SK-N-SH (cell line): ENCODE measurements at regions not wholly inside any gene's neighbourhood (a gene's known extent, or its start where the extent isn't known, plus 50 kb on each side); places are given as distances from the start of the nearest gene placed in this dataset.

Experiments
- CTCF ChIA-PET: fragments of 300-600, 350-600 bp; formaldehyde crosslinking; extraction: SDS; loops from one replicate; lab custom pipeline; 2021; lab: Yijun Ruan, JAX
- POLR2A ChIA-PET: fragments of 350-600 bp; sonication (Branson Sonifier 250); formaldehyde crosslinking; extraction: SDS; loops from one replicate; lab custom pipeline; 2020; ENCODE audit warnings: antibody characterized with exemption, inconsistent platforms; lab: Yijun Ruan, JAX
- DNase-seq: peaks from one replicate; pipeline ENCODE4 v3.0.0; 2012
- H2AFZ ChIP-seq: fragments of 200-600 bp; sonication (generic); 2 replicates; pipeline ENCODE4 v1.8.1; 2016; ENCODE audit warnings: antibody characterized with exemption, mild to moderate bottlenecking, low read depth
- H3F3A ChIP-seq: fragments of 200-600 bp; sonication (generic); replicated peaks from 2 replicates; pipeline ENCODE3; 2016; ENCODE audit warnings: antibody characterized with exemption, mild to moderate bottlenecking; ENCODE audit not compliant: insufficient read depth
- H3K27ac ChIP-seq, 2 experiments: fragments of 200-500 bp in 1 of 2; fragments of 200-600 bp in 1 of 2; sonication (Bioruptor generic) in 1 of 2; sonication (generic), shearing (Covaris generic) in 1 of 2; 2 replicates each; pipeline versions ENCODE4 v1.5.1 to v1.6.1; 2014 to 2016; ENCODE audit warnings: low read depth in 2 of 2, inconsistent platforms in 1 of 2, low read length in 1 of 2, mild to moderate bottlenecking in 1 of 2, mixed read lengths in 1 of 2
- H3K27me3 ChIP-seq: fragments of 200-600 bp; sonication (generic), shearing (Covaris generic); 2 replicates; pipeline ENCODE4 v1.6.1; 2016; ENCODE audit warnings: mixed run types; ENCODE audit not compliant: insufficient read depth
- H3K36me3 ChIP-seq, 2 experiments: fragments of 200-500 bp in 1 of 2; fragments of 200-600 bp in 1 of 2; sonication (Bioruptor generic) in 1 of 2; sonication (generic) in 1 of 2; replicated peaks in 1 of 2; 2 replicates each; pipeline versions ENCODE3 to v1.5.1; 2014 to 2016; ENCODE audit warnings: low read length in 1 of 2, mild to moderate bottlenecking in 1 of 2; ENCODE audit not compliant: insufficient read depth in 2 of 2, control insufficient read depth in 1 of 2
- H3K4me1 ChIP-seq, 2 experiments: fragments of 200-500 bp in 1 of 2; fragments of 200-600 bp in 1 of 2; sonication (Bioruptor generic) in 1 of 2; sonication (generic), shearing (Covaris generic) in 1 of 2; 2 replicates each; pipeline versions ENCODE4 v1.5.1 to v1.6.1; 2014 to 2016; ENCODE audit warnings: low read depth in 1 of 2, low read length in 1 of 2, mixed run types in 1 of 2; ENCODE audit not compliant: insufficient read depth in 2 of 2, control insufficient read depth in 1 of 2
- H3K4me2 ChIP-seq: fragments of 200-600 bp; sonication (generic), shearing (Covaris generic); 2 replicates; pipeline ENCODE4 v1.6.1; 2017; ENCODE audit warnings: mixed run types
- H3K4me3 ChIP-seq, 2 experiments: fragments of 200-500 bp in 1 of 2; fragments of 200-600 bp in 1 of 2; sonication (Bioruptor generic) in 1 of 2; sonication (generic), shearing (Covaris generic) in 1 of 2; 2 replicates each; pipeline versions ENCODE4 v1.5.1 to v1.8.1; 2014 to 2016; ENCODE audit warnings: low read depth in 2 of 2, inconsistent platforms in 1 of 2, low read length in 1 of 2, mild to moderate bottlenecking in 1 of 2, mixed read lengths in 1 of 2, moderate library complexity in 1 of 2
- H3K79me2 ChIP-seq: fragments of 200-600 bp; sonication (generic); 2 replicates; pipeline ENCODE4 v1.8.1; 2017; ENCODE audit warnings: mild to moderate bottlenecking; ENCODE audit not compliant: insufficient read depth
- H3K9ac ChIP-seq: fragments of 200-600 bp; sonication (generic); 2 replicates; pipeline ENCODE4 v1.6.1; 2017; ENCODE audit warnings: mixed run types
- H3K9me2 ChIP-seq: fragments of 200-600 bp; sonication (generic); 2 replicates; pipeline ENCODE4 v1.6.1; 2017; ENCODE audit warnings: mixed run types
- H3K9me3 ChIP-seq: fragments of 200-600 bp; sonication (generic); 2 replicates; pipeline ENCODE4 v1.6.1; 2017; ENCODE audit warnings: mixed run types, mild to moderate bottlenecking, moderate library complexity
- H4K20me1 ChIP-seq: fragments of 200-600 bp; sonication (generic); 2 replicates; pipeline ENCODE4 v1.6.1; 2017; ENCODE audit warnings: mild to moderate bottlenecking, mixed run types; ENCODE audit not compliant: insufficient read depth
- CHD2 ChIP-seq: fragments of 150-350 bp; IDR thresholded peaks from 2 replicates; pipeline ENCODE4 v1.6.1; 2018; ENCODE audit warnings: low read length; ENCODE audit not compliant: partially characterized antibody
- ELF1 ChIP-seq: IDR thresholded peaks from 2 replicates; pipeline ENCODE4 v1.4.0; 2012
- FOSL2 ChIP-seq: IDR thresholded peaks from 2 replicates; pipeline ENCODE4 v1.4.0; 2012; ENCODE audit warnings: low read depth, mild to moderate bottlenecking, moderate library complexity, borderline replicate concordance
- FOXM1 ChIP-seq: IDR thresholded peaks from 2 replicates; pipeline ENCODE4 v1.4.0; 2012; ENCODE audit warnings: low read depth, mild to moderate bottlenecking
- GABPA ChIP-seq: IDR thresholded peaks from 2 replicates; pipeline ENCODE4 v1.4.0; 2012; ENCODE audit warnings: low read depth, mild to moderate bottlenecking
- IRF3 ChIP-seq: fragments of 150-350 bp; IDR thresholded peaks from 2 replicates; pipeline ENCODE4 v1.6.1; 2016; ENCODE audit warnings: mild to moderate bottlenecking, low read depth, low read length
- JUND ChIP-seq: IDR thresholded peaks from 2 replicates; pipeline ENCODE4 v1.4.0; 2012
- MAX ChIP-seq: IDR thresholded peaks from 2 replicates; pipeline ENCODE4 v1.4.0; 2012; ENCODE audit warnings: low read depth
- MEF2A ChIP-seq: IDR thresholded peaks from 2 replicates; pipeline ENCODE4 v1.4.0; 2012; ENCODE audit warnings: low read depth, borderline replicate concordance
- MXI1 ChIP-seq: IDR thresholded peaks from 2 replicates; pipeline ENCODE4 v1.6.1; 2012; ENCODE audit warnings: mild to moderate bottlenecking, low read depth, low read length, improper control_type of control experiment
- RAD21 ChIP-seq: IDR thresholded peaks from 2 replicates; pipeline ENCODE4 v1.6.1; 2012; ENCODE audit warnings: mild to moderate bottlenecking, low read length
- REST ChIP-seq: IDR thresholded peaks from 2 replicates; pipeline ENCODE4 v1.6.1; 2012; ENCODE audit warnings: mild to moderate bottlenecking, low read depth, low read length, moderate library complexity
- RXRA ChIP-seq: IDR thresholded peaks from 2 replicates; pipeline ENCODE4 v1.4.0; 2012; ENCODE audit warnings: low read depth, mild to moderate bottlenecking, borderline replicate concordance
- SIN3A ChIP-seq: IDR thresholded peaks from 2 replicates; pipeline ENCODE4 v1.6.1; 2012; ENCODE audit warnings: low read depth, mild to moderate bottlenecking, low read length, moderate library complexity, borderline replicate concordance
- SMC3 ChIP-seq: IDR thresholded peaks from 2 replicates; pipeline ENCODE4 v1.6.1; 2012; ENCODE audit warnings: low read depth, low read length, improper control_type of control experiment
- TCF12 ChIP-seq: IDR thresholded peaks from 2 replicates; pipeline ENCODE4 v1.4.0; 2012
- TEAD4 ChIP-seq: IDR thresholded peaks from 2 replicates; pipeline ENCODE4 v1.4.0; 2012; ENCODE audit warnings: mild to moderate bottlenecking, borderline replicate concordance; ENCODE audit not compliant: insufficient read depth
- USF1 ChIP-seq: IDR thresholded peaks from 2 replicates; pipeline ENCODE4 v1.4.0; 2012; ENCODE audit warnings: low read depth, borderline replicate concordance
- USF2 ChIP-seq: fragments of 150-350 bp; IDR thresholded peaks from 2 replicates; pipeline ENCODE4 v1.6.1; 2017; ENCODE audit warnings: antibody characterized with exemption, low read length, low read depth, borderline replicate concordance
- WGBS: methylation state at CpG from one replicate; pipeline ENCODE4 v1.1.6; 2017; ENCODE audit warnings: low lambda C conversion rate; 5-methylcytosine and 5-hydroxymethylcytosine counted together

GRCh38 chr17:68693896-68694295, 92.7 kb upstream of the FAM20A start:
- ChIA-PET POLR2A (no interaction called here), CTCF (no interaction called here)
- no peaks in the 10 kb centered on the region for H3K27me3 ChIP-seq
- 35% methylated on average over 8 of the region's 8 CpGs for WGBS
- no peak overlapping the region for H3K4me2 ChIP-seq
- no peaks in the 10 kb centered on the region for H3F3A ChIP-seq
- H4K20me1 ChIP-seq, result no peaks in the 10 kb centered on the region
- no peak overlapping the region for H3K9ac ChIP-seq
- no peaks in the 10 kb centered on the region for H3K36me3 ChIP-seq
- TF ChIP-seq FOXM1 (no peak), MEF2A (no peak), CHD2 (no peak), GABPA (no peak), REST (no peak), USF2 (no peak), MAX (no peak), IRF3 (no peak), TCF12 (no peak), RXRA (no peak), MXI1 (no peak), FOSL2 (no peak)
- TF ChIP-seq, all 33 proteins: peak for 0
- no peak for DNase-seq
- Histone ChIP-seq H2AFZ (no peak overlapping the region), H3K4me1 (no peaks in the 10 kb centered on the region), H3K79me2 (no peaks in the 10 kb centered on the region), H3K4me3 (no peak overlapping the region), H3K9me3 (no peaks in the 10 kb centered on the region), H3K9me2 (no peaks in the 10 kb centered on the region), H3K27ac (no peak overlapping the region)

GRCh38 chr17:68693466-68693865, 92.3 kb upstream of the FAM20A start:
- Histone ChIP-seq H3K9ac (no peak overlapping the region), H3K9me2 (no peaks in the 10 kb centered on the region), H3K79me2 (no peaks in the 10 kb centered on the region), H4K20me1 (no peaks in the 10 kb centered on the region), H2AFZ (no peak overlapping the region), H3K4me3 (no peak overlapping the region), H3K9me3 (no peaks in the 10 kb centered on the region), H3K27ac (no peak overlapping the region), H3F3A (no peaks in the 10 kb centered on the region), H3K36me3 (no peaks in the 10 kb centered on the region), H3K27me3 (no peaks in the 10 kb centered on the region), H3K4me1 (no peaks in the 10 kb centered on the region), H3K4me2 (no peak overlapping the region)
- ChIA-PET POLR2A (no interaction called here), CTCF (interaction anchor here (0.9 kb wide), 1 partner anchor 18 kb away, joined by 3 read pairs; no protein-coding TSS in a partner anchor)
- 24% methylated on average over 1 of the region's 1 CpG for WGBS
- no peak for DNase-seq
- no peak for TF ChIP-seq USF1
- TF ChIP-seq IRF3, result no peak
- TF ChIP-seq TCF12, result no peak
- TF ChIP-seq MEF2A, result no peak
- no peak for TF ChIP-seq SMC3
- TF ChIP-seq MAX, result no peak
- no peak for TF ChIP-seq TEAD4
- no peak for TF ChIP-seq SIN3A
- TF ChIP-seq RAD21, result no peak
- TF ChIP-seq FOXM1, result no peak
- TF ChIP-seq JUND, result no peak
- no peak for TF ChIP-seq ELF1
- no peak for TF ChIP-seq USF2
